ENCODE measurements at regions not wholly inside any gene's neighbourhood (a gene's known extent, or its start where the extent isn't known, plus 50 kb on each side); places are given as distances from the start of the nearest gene placed in this dataset.

- no peaks in the 10 kb centered on the region for H3K4me1 ChIP-seq (ENCODE audit: insufficient read depth, insufficient read length)
- no peak for TF ChIP-seq YY1 (IDR thresholded peaks at IDR 0.05; ENCODE audit: insufficient read depth, insufficient read length)
- no peak for TF ChIP-seq SUZ12 (IDR thresholded peaks at IDR 0.05; ENCODE audit: extremely low read depth, insufficient read depth, insufficient read length)
- no peak for TF ChIP-seq ZNF274 (IDR thresholded peaks at IDR 0.05; ENCODE audit: low read depth, low read length)
- no peaks in the 10 kb centered on the region for H3K9me3 ChIP-seq (ENCODE audit: insufficient read depth, low read length)
- H3K36me3 ChIP-seq (ENCODE audit: insufficient read depth, insufficient read length, low read length), result no peaks in the 10 kb centered on the region
- no peaks in the 10 kb centered on the region for H3K27me3 ChIP-seq (ENCODE audit: insufficient read depth, insufficient read length)
- no peak overlapping the region for H3K4me3 ChIP-seq (ENCODE audit: insufficient read length, low read depth)
- H3K9ac ChIP-seq (ENCODE audit: insufficient read length, low read depth), result no peak overlapping the region
- DNase-seq (ENCODE audit: low read depth, low spot score), result peak; percentile 5
These were observed 255.2 kb downstream of the NR2F2 start for GRCh38 chr15:96585484-96586386.

- no peaks in the 10 kb centered on the region for H3K4me1 ChIP-seq (ENCODE audit: insufficient read depth, insufficient read length)
These were observed 256.4 kb downstream of the NR2F2 start for GRCh38 chr15:96586901-96587300.

GRCh38 chr15:96589864-96590263 is 259.4 kb downstream of the NR2F2 start:
- no peak for DNase-seq (ENCODE audit: low read depth, low spot score)
- Histone ChIP-seq H3K36me3 (ENCODE audit: insufficient read depth, insufficient read length, low read length) (no peaks in the 10 kb centered on the region), H3K9me3 (ENCODE audit: insufficient read depth, low read length) (no peaks in the 10 kb centered on the region), H3K27me3 (ENCODE audit: insufficient read depth, insufficient read length) (no peaks in the 10 kb centered on the region), H3K4me3 (ENCODE audit: insufficient read length, low read depth) (no peak overlapping the region), H3K9ac (ENCODE audit: insufficient read length, low read depth) (no peak overlapping the region), H3K4me1 (ENCODE audit: insufficient read depth, insufficient read length) (no peaks in the 10 kb centered on the region)
- no peak for TF ChIP-seq YY1 (IDR thresholded peaks at IDR 0.05; ENCODE audit: insufficient read depth, insufficient read length)

More at GRCh38 chr15:96586901-96587300, 256.4 kb downstream of the NR2F2 start:
- no peaks in the 10 kb centered on the region for H3K36me3 ChIP-seq (ENCODE audit: insufficient read depth, insufficient read length, low read length)
- H3K9me3 ChIP-seq (ENCODE audit: insufficient read depth, low read length), result no peaks in the 10 kb centered on the region
- no peak for DNase-seq (ENCODE audit: low read depth, low spot score)
- TF ChIP-seq ZNF274 (IDR thresholded peaks at IDR 0.05; ENCODE audit: low read depth, low read length), result no peak
- TF ChIP-seq SUZ12 (IDR thresholded peaks at IDR 0.05; ENCODE audit: extremely low read depth, insufficient read depth, insufficient read length), result no peak
- no peak for TF ChIP-seq YY1 (IDR thresholded peaks at IDR 0.05; ENCODE audit: insufficient read depth, insufficient read length)
- no peak overlapping the region for H3K4me3 ChIP-seq (ENCODE audit: insufficient read length, low read depth)
- H3K9ac ChIP-seq (ENCODE audit: insufficient read length, low read depth), result no peak overlapping the region
- no peaks in the 10 kb centered on the region for H3K27me3 ChIP-seq (ENCODE audit: insufficient read depth, insufficient read length)

- Histone ChIP-seq H3K36me3 (ENCODE audit: insufficient read depth, insufficient read length, low read length) (no peaks in the 10 kb centered on the region), H3K4me1 (ENCODE audit: insufficient read depth, insufficient read length) (no peaks in the 10 kb centered on the region), H3K27me3 (ENCODE audit: insufficient read depth, insufficient read length) (no peaks in the 10 kb centered on the region), H3K9me3 (ENCODE audit: insufficient read depth, low read length) (no peaks in the 10 kb centered on the region), H3K9ac (ENCODE audit: insufficient read length, low read depth) (no peak overlapping the region), H3K4me3 (ENCODE audit: insufficient read length, low read depth) (no peak overlapping the region)
- TF ChIP-seq YY1 (IDR thresholded peaks at IDR 0.05; ENCODE audit: insufficient read depth, insufficient read length) (no peak), SUZ12 (IDR thresholded peaks at IDR 0.05; ENCODE audit: extremely low read depth, insufficient read depth, insufficient read length) (no peak), ZNF274 (IDR thresholded peaks at IDR 0.05; ENCODE audit: low read depth, low read length) (no peak)
- DNase-seq (ENCODE audit: low read depth, low spot score), result no peak
These were observed 263.2 kb downstream of the NR2F2 start for GRCh38 chr15:96593735-96594134.

- TF ChIP-seq YY1 (IDR thresholded peaks at IDR 0.05; ENCODE audit: insufficient read depth, insufficient read length), result no peak
- TF ChIP-seq SUZ12 (IDR thresholded peaks at IDR 0.05; ENCODE audit: extremely low read depth, insufficient read depth, insufficient read length), result no peak
- H3K9me3 ChIP-seq (ENCODE audit: insufficient read depth, low read length), result no peaks in the 10 kb centered on the region
- H3K4me1 ChIP-seq (ENCODE audit: insufficient read depth, insufficient read length), result no peaks in the 10 kb centered on the region
- H3K9ac ChIP-seq (ENCODE audit: insufficient read length, low read depth), result no peak overlapping the region
- no peaks in the 10 kb centered on the region for H3K27me3 ChIP-seq (ENCODE audit: insufficient read depth, insufficient read length)
- DNase-seq (ENCODE audit: low read depth, low spot score), result no peak
- H3K4me3 ChIP-seq (ENCODE audit: insufficient read length, low read depth), result no peak overlapping the region
- H3K36me3 ChIP-seq (ENCODE audit: insufficient read depth, insufficient read length, low read length), result no peaks in the 10 kb centered on the region
These were observed 265.5 kb downstream of the NR2F2 start for GRCh38 chr15:96595951-96596350.

GRCh38 chr15:96598514-96598913 is 268.0 kb downstream of the NR2F2 start:
- H3K4me3 ChIP-seq (ENCODE audit: insufficient read length, low read depth), result no peak overlapping the region
- H3K36me3 ChIP-seq (ENCODE audit: insufficient read depth, insufficient read length, low read length), result no peaks in the 10 kb centered on the region
- TF ChIP-seq ZNF274 (IDR thresholded peaks at IDR 0.05; ENCODE audit: low read depth, low read length) (no peak), YY1 (IDR thresholded peaks at IDR 0.05; ENCODE audit: insufficient read depth, insufficient read length) (no peak), SUZ12 (IDR thresholded peaks at IDR 0.05; ENCODE audit: extremely low read depth, insufficient read depth, insufficient read length) (no peak)
- no peaks in the 10 kb centered on the region for H3K27me3 ChIP-seq (ENCODE audit: insufficient read depth, insufficient read length)
- no peaks in the 10 kb centered on the region for H3K9me3 ChIP-seq (ENCODE audit: insufficient read depth, low read length)
- no peaks in the 10 kb centered on the region for H3K4me1 ChIP-seq (ENCODE audit: insufficient read depth, insufficient read length)
- no peak overlapping the region for H3K9ac ChIP-seq (ENCODE audit: insufficient read length, low read depth)
- no peak for DNase-seq (ENCODE audit: low read depth, low spot score)

GRCh38 chr15:96599268-96599667 is 268.8 kb downstream of the NR2F2 start:
- TF ChIP-seq ZNF274 (IDR thresholded peaks at IDR 0.05; ENCODE audit: low read depth, low read length) (no peak), SUZ12 (IDR thresholded peaks at IDR 0.05; ENCODE audit: extremely low read depth, insufficient read depth, insufficient read length) (no peak), YY1 (IDR thresholded peaks at IDR 0.05; ENCODE audit: insufficient read depth, insufficient read length) (no peak)
- no peak overlapping the region for H3K4me3 ChIP-seq (ENCODE audit: insufficient read length, low read depth)

More at GRCh38 chr15:96599268-96599667, 268.8 kb downstream of the NR2F2 start:
- H3K9me3 ChIP-seq (ENCODE audit: insufficient read depth, low read length), result no peaks in the 10 kb centered on the region
- DNase-seq (ENCODE audit: low read depth, low spot score), result no peak
- no peaks in the 10 kb centered on the region for H3K27me3 ChIP-seq (ENCODE audit: insufficient read depth, insufficient read length)
- no peak overlapping the region for H3K9ac ChIP-seq (ENCODE audit: insufficient read length, low read depth)
- no peaks in the 10 kb centered on the region for H3K36me3 ChIP-seq (ENCODE audit: insufficient read depth, insufficient read length, low read length)
- no peaks in the 10 kb centered on the region for H3K4me1 ChIP-seq (ENCODE audit: insufficient read depth, insufficient read length)
